ENCODE measurements at regions not wholly inside any gene's neighbourhood (a gene's known extent, or its start where the extent isn't known, plus 50 kb on each side); places are given as distances from the start of the nearest gene placed in this dataset.

- no CpG with 5 or more reads among the region's 1 CpG for WGBS (ENCODE audit: extremely low coverage, insufficient read length, low lambda C conversion rate)
- no peak overlapping the region for H3K27ac ChIP-seq (ENCODE audit: insufficient read length, low read depth, low read length)
These were observed 450.5 kb downstream of the ARAP2 start for GRCh38 chr4:35793766-35794165.

More at GRCh38 chr4:35793766-35794165, 450.5 kb downstream of the ARAP2 start:
- TF ChIP-seq CTCF (conservative IDR thresholded peaks at IDR 0.05), result no peak
- DNase-seq, result no peak
- H3K27me3 Mint-ChIP-seq (ENCODE audit: low read depth), result no peaks in the 10 kb centered on the region
- H3K27ac Mint-ChIP-seq, result no peak overlapping the region
- Histone ChIP-seq H3K18ac (ENCODE audit: insufficient read length, low read depth, low read length) (no peak overlapping the region), H3K79me1 (ENCODE audit: insufficient read depth, low read depth, low read length, poor library complexity, severe bottlenecking) (no peaks in the 10 kb centered on the region), H2BK15ac (ENCODE audit: low read depth, low read length) (no peak overlapping the region), H3K9ac (ENCODE audit: extremely low read depth, insufficient read length, low read length) (no peak overlapping the region), H3K4me1 (ENCODE audit: insufficient read depth, low read length) (no peaks in the 10 kb centered on the region), H3K56ac (ENCODE audit: insufficient read length, low read depth, low read length) (no peak overlapping the region), H2AK5ac (ENCODE audit: insufficient read length, low read length) (no peak overlapping the region), H2BK5ac (ENCODE audit: insufficient read length, low read length) (no peak overlapping the region), H3K79me2 (ENCODE audit: insufficient read depth, low read length) (no peaks in the 10 kb centered on the region), H2AFZ (ENCODE audit: low read length) (no peak overlapping the region), H3K23me2 (ENCODE audit: insufficient read length, low read depth, low read length, poor library complexity, severe bottlenecking) (no peaks in the 10 kb centered on the region), H4K91ac (ENCODE audit: insufficient read length, low read depth, low read length) (no peak overlapping the region), H2BK20ac (ENCODE audit: low read depth, low read length, poor library complexity, severe bottlenecking) (no peak overlapping the region), H4K20me1 (ENCODE audit: control insufficient read depth, insufficient read depth, insufficient read length) (no peaks in the 10 kb centered on the region), H2BK120ac (ENCODE audit: low read depth, low read length, poor library complexity, severe bottlenecking) (no peak overlapping the region), H4K5ac (ENCODE audit: insufficient read length, low read depth, low read length) (no peak overlapping the region), H3K27me3 (ENCODE audit: insufficient read depth, low read length) (no peaks in the 10 kb centered on the region), H3K4me2 (ENCODE audit: insufficient read depth, insufficient read length, low read length) (no peak overlapping the region), H3K9me3 (ENCODE audit: control insufficient read depth, low read depth, low read length) (no peaks in the 10 kb centered on the region), H4K8ac (replicated peaks; ENCODE audit: insufficient read length, low read depth, low read length) (no peak overlapping the region), H3K4ac (ENCODE audit: low read depth, low read length) (no peak overlapping the region), H3K14ac (ENCODE audit: insufficient read depth, low read length) (no peak overlapping the region), H3T11ph (ENCODE audit: low read length) (no peak overlapping the region), H2BK12ac (ENCODE audit: insufficient read length, low read depth, low read length) (no peak overlapping the region), H3K23ac (ENCODE audit: insufficient read length, low read depth, low read length) (no peak overlapping the region)
- no peak overlapping the region for H3K4me3 Mint-ChIP-seq
- peaks cover 28 to 29% of the 10 kb centered on the region in 2 experiments for H3K9me3 Mint-ChIP-seq
- H3K36me3 Mint-ChIP-seq (ENCODE audit: insufficient read depth in 1 of 3, low read depth in 3 of 3), result peaks cover 3 to 15% (median 4%) of the 10 kb centered on the region in 3 experiments; a peak in 5 of 7 replicates
- H3K4me1 Mint-ChIP-seq, result no peaks in the 10 kb centered on the region

All from H9 (cell line).